AML-193 (cell line): ENCODE measurements at regions not wholly inside any gene's neighbourhood (a gene's known extent, or its start where the extent isn't known, plus 50 kb on each side); places are given as distances from the start of the nearest gene placed in this dataset.

ENCODE experiments used
- DNase-seq, 2 experiments: peaks; one replicate each; lab custom pipeline; 2025; lab: John Stamatoyannopoulos, UW

GRCh38 chr6:111957623-111958315 lies 84.5 kb upstream of the FYN start:
- DNase-seq: no peak

DNA sequence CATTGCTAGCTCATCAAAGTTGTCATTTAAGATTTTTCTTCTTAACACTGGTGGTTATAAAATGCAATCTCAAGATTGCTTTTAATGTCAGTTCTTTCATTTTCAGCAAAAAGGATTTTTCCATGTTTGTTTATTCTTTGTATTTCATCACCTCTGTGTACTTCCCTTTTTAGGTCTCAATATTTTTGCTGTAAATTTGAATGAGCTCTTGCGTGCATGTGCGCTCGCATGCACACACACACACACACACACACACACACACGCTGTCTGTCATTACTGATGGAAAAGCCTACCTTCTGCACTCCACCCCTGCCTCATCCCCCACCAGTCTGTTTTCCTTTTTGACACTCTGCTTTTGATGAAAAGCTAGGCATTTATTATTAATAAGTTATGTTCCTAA lies 85.3 kb upstream of the FYN start:
- peak; percentile 21 to 29 for DNase-seq

DNA sequence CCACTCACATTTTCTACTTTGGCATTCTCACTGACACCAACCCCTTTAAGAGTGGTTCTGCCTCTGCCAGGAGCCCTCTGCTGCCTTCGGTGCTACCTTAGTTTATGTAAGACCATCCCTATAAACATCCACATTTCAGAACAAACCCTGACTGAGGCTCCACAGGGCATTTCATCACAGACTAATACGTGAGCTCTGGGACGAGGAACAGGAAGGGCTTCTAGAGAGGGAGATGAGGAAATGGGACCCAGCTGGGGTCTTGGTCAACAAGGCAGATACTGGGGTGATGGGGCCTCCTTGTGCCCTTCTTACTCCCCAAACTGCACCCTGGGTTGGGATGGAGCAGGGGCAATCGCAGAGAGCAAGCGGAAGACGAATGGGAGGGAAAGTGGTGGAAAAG lies 86.5 kb upstream of the FYN start:
- DNase-seq: peak in 1 of 2 experiments; percentile 10

- no peak for DNase-seq
Measured at GRCh38 chr6:111967131-111967530, 86.8 kb upstream of the CCN6 start.

GRCh38 chr6:111970426-111970825 lies 83.5 kb upstream of the CCN6 start:
- DNase-seq: peak; percentile 86 to 93

- DNase-seq: no peak
Measured at GRCh38 chr6:111971181-111971841, 82.6 kb upstream of the CCN6 start.

- DNase-seq: no peak
Measured at GRCh38 chr6:111971866-111972532, 81.9 kb upstream of the CCN6 start.

GRCh38 chr6:111972745-111973117 lies 81.2 kb upstream of the CCN6 start:
- DNase-seq: no peak

- peak; percentile 61 to 76 for DNase-seq
Measured at GRCh38 chr6:111973118-111973761, 80.7 kb upstream of the CCN6 start.

- DNase-seq: no peak
Measured at GRCh38 chr6:111973927-111974639, 79.8 kb upstream of the CCN6 start.

DNA sequence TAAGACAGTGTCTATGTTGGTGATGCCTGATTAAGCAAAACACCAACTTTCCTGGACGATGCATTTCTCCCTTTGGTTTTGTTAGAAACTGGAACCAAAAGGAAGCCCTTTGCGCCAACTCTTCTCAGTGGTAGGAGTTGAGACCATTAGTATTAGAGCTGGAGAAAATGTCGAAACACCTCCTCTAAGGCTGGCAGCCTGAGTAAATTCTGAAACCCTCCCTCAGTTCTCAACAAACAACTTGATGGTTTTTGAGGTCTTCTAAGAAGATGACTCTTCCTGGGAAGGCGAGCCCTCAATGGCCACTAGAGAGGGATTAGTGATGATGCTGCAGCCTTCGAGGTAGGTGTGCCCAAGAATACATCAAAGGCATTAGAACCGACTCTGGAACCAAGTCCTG lies 78.4 kb upstream of the CCN6 start:
- DNase-seq: no peak

- no peak for DNase-seq
Measured at GRCh38 chr6:111976139-111976538, 77.8 kb upstream of the CCN6 start.

DNA sequence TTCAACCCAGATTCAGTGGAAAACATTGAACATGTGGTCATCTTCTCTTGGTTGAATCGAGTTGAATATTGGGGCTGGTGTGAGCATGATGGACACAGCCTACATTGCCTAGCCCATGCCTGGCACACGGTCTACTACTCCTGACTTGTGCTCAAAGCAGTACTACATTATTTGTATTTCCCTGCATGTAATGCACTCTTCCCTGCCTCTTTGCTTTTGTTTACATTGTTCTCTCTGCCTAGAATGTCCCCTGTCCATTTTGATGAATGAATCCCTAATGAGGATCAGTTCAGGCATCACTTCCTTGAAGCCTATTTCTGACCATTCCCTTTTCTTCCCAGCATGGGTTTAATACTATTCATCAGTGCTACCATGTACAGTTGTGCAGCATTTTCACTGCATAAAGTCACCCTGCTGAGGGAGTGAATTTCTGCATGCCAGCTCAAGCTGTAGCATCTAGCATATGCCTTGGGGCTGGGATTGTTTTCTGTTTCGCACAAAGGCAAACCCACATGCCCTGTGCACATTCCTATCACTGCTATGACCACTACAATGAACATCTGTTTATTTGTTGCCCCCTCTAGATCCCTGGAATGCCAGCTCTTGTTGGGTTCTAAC lies 75.3 kb upstream of the CCN6 start:
- no peak for DNase-seq

- no peak for DNase-seq
Measured at GRCh38 chr6:111979633-111980032, 74.3 kb upstream of the CCN6 start.

GRCh38 chr6:111980143-111980542 lies 73.8 kb upstream of the CCN6 start:
- DNase-seq: no peak

GRCh38 chr6:111980971-111981840 lies 72.7 kb upstream of the CCN6 start:
- DNase-seq: no peak

DNA sequence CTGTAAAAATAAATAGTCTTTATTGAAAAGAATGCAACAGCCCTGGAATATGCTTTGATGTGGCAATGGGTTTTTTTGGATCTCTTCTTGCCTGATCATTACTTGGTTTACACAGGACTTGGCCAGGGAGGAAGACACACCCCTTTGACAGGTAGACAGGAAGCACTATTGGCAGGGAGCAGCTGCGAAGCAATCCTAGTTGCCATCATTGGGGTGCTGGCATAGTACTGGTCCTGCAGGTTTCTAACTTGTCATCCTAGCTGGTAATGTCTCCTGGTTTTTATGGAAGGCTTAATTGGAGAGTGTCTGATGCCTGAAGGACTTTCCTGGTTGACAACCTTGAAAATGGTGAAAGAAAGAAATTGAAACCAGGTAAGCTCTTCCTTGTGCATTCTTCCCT lies 71.2 kb upstream of the CCN6 start:
- no peak for DNase-seq

GRCh38 chr6:111983193-111983592 lies 70.7 kb upstream of the CCN6 start:
- no peak for DNase-seq

GRCh38 chr6:111984081-111984480 lies 69.8 kb upstream of the CCN6 start:
- no peak for DNase-seq

- no peak for DNase-seq
Measured at GRCh38 chr6:111984516-111985201, 69.2 kb upstream of the CCN6 start.
